ENCODE measurements at regions not wholly inside any gene's neighbourhood (a gene's known extent, or its start where the extent isn't known, plus 50 kb on each side); places are given as distances from the start of the nearest gene placed in this dataset.

DNA sequence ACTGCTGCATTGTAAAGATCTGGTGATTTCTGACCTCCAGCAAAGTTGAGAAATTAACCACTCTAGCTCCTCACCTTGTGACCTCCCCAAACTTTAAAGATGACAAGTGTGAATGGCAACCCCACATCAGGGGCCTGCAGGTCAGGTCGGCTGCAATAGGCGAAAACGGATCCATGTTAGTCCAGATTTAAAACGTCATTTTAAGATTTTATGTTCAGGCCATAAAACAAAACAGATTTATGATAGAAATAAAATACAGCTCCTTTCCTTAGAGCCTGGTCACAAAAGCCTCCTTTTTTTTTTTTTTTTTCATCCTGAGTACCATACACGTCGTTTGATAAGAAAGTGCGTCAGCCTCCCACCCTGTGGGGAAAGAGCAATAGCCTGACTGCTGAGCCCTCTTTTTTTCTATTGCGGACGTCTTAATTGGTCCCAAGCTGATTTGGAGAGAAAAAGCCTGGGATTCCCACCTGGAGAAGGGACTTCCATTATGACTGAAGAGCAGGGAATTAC, 519.2 kb upstream of the NOX3 start:
- H3K9me3 ChIP-seq: no peaks in the 10 kb centered on the region
- ATAC-seq: peak; percentile 84
- peak in 1 of 3 donors; percentile 35 for DNase-seq
- H3K4me3 ChIP-seq: no peak overlapping the region
- intact Hi-C loops (cut with DNase I, micrococcal nuclease): no loop called here
- no peaks in the 10 kb centered on the region for H3K36me3 ChIP-seq (ENCODE audit: low read depth)
- TF ChIP-seq, protein P1, sequence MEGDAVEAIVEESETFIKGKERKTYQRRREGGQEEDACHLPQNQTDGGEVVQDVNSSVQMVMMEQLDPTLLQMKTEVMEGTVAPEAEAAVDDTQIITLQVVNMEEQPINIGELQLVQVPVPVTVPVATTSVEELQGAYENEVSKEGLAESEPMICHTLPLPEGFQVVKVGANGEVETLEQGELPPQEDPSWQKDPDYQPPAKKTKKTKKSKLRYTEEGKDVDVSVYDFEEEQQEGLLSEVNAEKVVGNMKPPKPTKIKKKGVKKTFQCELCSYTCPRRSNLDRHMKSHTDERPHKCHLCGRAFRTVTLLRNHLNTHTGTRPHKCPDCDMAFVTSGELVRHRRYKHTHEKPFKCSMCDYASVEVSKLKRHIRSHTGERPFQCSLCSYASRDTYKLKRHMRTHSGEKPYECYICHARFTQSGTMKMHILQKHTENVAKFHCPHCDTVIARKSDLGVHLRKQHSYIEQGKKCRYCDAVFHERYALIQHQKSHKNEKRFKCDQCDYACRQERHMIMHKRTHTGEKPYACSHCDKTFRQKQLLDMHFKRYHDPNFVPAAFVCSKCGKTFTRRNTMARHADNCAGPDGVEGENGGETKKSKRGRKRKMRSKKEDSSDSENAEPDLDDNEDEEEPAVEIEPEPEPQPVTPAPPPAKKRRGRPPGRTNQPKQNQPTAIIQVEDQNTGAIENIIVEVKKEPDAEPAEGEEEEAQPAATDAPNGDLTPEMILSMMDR (IDR thresholded peaks at IDR 0.05): no peak
- peaks cover 9% of the 10 kb centered on the region for H3K4me1 ChIP-seq (ENCODE audit: low read depth)

DNA sequence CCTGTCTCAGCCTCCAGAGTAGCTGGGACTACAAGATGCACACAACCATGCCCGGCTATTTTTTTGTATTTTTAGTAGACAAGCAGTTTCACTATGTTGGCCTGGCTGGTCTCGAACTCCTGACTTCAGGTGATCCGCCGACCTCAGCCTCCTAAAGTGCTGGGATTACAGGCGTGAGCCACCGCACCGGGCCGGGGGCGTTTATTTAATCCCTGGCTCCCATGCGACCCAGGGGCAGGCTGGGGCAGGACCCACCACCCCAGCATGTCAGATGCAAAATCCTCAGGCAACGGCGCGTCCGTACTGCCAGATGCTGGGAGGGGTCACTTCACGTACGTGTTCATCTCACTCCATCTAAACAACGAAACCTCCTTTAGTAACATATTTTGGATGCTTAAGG, 518.7 kb upstream of the NOX3 start:
- Histone ChIP-seq H3K9me3 (no peaks in the 10 kb centered on the region), H3K4me3 (no peak overlapping the region), H3K4me1 (ENCODE audit: low read depth) (peaks cover 9% of the 10 kb centered on the region), H3K36me3 (ENCODE audit: low read depth) (no peaks in the 10 kb centered on the region)
- DNase-seq (no peak), ATAC-seq (no peak)
- TF ChIP-seq, protein P1 (IDR thresholded peaks at IDR 0.05): no peak
- intact Hi-C loops (cut with DNase I, micrococcal nuclease): no loop called here

DNA sequence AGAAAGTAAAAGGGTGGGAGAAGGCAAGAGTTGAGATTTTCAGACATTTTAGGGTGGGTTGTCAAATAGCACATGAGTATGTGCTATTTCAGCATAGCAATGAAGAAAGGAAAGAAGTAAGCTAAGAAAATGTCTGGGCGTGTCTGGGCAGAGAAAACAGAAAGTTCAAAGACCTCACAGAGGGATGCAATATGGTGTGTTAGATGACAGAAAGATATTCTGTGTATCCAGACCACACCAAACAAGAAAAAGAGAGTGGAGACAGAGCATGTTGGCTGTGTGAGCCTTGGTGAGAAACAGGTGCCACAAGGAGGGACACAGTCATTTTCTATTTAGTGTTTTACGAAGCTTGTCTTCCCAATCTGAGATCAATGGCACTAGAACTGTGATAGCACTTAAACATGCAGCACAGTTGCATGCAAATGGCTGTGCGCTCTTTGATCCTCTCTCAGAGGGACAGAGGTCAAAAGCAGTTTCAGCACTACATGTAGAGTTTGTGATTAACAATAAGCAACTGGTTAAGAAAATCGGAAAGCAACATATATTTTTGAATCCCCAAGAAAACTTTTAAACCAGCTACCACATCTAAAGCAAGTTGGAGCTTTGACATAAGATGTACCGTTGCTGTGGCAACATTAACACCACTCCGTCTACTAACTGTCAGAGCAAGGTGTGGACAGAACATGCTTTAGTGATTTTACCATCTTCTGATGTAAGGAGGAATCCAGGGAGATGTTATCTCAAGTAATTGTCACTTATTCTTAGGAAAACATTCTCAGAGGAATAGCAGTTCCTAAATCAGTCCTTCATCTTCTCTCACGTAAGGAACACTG, 515.5 kb upstream of the NOX3 start:
- Histone ChIP-seq H3K36me3 (ENCODE audit: low read depth) (no peaks in the 10 kb centered on the region), H3K4me1 (ENCODE audit: low read depth) (peaks cover 9% of the 10 kb centered on the region), H3K4me3 (no peak overlapping the region), H3K9me3 (no peaks in the 10 kb centered on the region)
- TF ChIP-seq, protein P1 (IDR thresholded peaks at IDR 0.05): no peak
- DNase-seq: no peak
- ATAC-seq: peak; percentile 48
- intact Hi-C loops (cut with DNase I, micrococcal nuclease): no loop called here

DNA sequence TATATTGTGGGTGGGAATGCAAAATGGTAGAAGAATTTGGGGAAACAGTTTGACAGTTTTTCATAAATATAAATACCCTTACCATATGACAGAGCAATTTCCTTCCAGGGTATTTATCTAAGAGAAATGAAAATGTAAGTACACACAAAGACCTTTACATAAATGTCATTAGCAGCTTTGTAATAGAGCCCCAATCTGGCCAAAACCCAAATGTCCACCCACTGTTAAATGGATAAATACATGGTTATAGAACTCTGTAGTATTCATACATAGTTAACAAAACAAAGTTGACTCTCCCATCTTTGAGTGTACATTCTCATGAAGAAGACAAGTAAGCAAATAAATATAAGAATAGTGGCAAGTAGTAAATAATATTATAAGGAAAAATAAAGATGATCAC, 514.8 kb upstream of the NOX3 start:
- H3K4me3 ChIP-seq: no peak overlapping the region
- no peak for DNase-seq
- ATAC-seq: no peak
- H3K4me1 ChIP-seq (ENCODE audit: low read depth): peaks cover 9% of the 10 kb centered on the region
- TF ChIP-seq, protein P1 (IDR thresholded peaks at IDR 0.05): no peak
- intact Hi-C loops (cut with DNase I, micrococcal nuclease): no loop called here
- no peaks in the 10 kb centered on the region for H3K36me3 ChIP-seq (ENCODE audit: low read depth)
- no peaks in the 10 kb centered on the region for H3K9me3 ChIP-seq

DNA sequence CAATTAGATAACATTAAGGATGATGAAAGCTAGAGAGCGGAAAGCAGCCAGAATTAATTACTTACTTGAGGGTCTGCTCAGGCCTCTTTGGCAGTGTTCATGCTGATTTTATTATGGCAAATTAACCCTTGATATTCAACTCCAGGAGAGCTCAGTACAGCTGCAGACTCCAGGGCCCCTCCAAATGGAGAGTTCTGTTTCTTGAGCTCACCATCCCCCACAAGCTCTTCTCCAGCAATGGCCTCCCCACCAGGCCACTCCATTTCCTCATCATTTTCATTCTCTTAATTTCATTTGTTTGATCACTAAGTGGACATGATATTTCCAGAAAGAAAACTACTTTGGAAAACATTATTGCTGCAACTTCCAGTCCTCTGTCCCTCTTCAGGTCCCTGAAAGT, 513.3 kb upstream of the NOX3 start:
- TF ChIP-seq, protein P1 (IDR thresholded peaks at IDR 0.05): no peak
- Histone ChIP-seq H3K9me3 (no peaks in the 10 kb centered on the region), H3K4me3 (no peak overlapping the region), H3K36me3 (ENCODE audit: low read depth) (no peaks in the 10 kb centered on the region), H3K4me1 (ENCODE audit: low read depth) (peaks cover 9% of the 10 kb centered on the region)
- intact Hi-C loops (cut with DNase I, micrococcal nuclease): no loop called here
- no peak for ATAC-seq
- DNase-seq: no peak

All from mucosa of descending colon (tissue), 3 donors.